ENCODE measurements at regions not wholly inside any gene's neighbourhood (a gene's known extent, or its start where the extent isn't known, plus 50 kb on each side); places are given as distances from the start of the nearest gene placed in this dataset.

DNA sequence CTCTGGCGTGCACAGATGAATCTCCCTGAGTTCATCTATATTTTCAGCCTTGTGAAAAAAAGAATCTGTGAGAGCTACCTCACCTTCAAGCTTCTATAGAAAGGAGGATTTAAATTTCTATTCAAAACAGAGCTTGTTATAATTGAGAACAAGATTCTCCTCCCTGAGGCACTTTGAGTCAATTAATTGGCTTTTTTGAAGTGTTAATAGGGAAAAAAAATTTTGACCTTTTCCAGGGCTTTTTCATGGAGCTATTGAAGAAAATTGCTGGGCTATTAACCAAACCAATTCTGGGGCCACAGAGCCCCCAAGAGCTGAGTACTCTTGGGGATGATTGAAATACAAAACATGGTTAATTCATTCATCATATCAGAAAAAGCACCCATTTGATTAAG lies 225.1 kb downstream of the CMPK2 start:
- no peak for ATAC-seq
- H3K27ac ChIP-seq (ENCODE audit: low read depth, low read length) = no peak overlapping the region
- CTCF ChIA-PET = no interaction called here
- BruUV-seq (replicated peaks) = no TSS peak
- no peaks in the 10 kb centered on the region for H3K27me3 ChIP-seq (ENCODE audit: insufficient read depth, low read length)
- no peak overlapping the region for H2AFZ ChIP-seq (ENCODE audit: low read depth, low read length, poor library complexity, severe bottlenecking)
- no peak overlapping the region for H3K4me2 ChIP-seq (ENCODE audit: low read length)
- intact Hi-C loops (cut with micrococcal nuclease) = no loop called here
- H3K4me3 ChIP-seq (replicated peaks in 1 of 2; ENCODE audit: low read depth in 1 of 2, low read length in 2 of 2) = no peak overlapping the region
- H3K4me1 ChIP-seq (ENCODE audit: control insufficient read depth in 1 of 2, insufficient read depth in 2 of 2, low read length in 2 of 2) = no peaks in the 10 kb centered on the region
- no peaks in the 10 kb centered on the region for H4K20me1 ChIP-seq (ENCODE audit: insufficient read depth)
- H3K9me3 ChIP-seq (ENCODE audit: control insufficient read depth in 1 of 2, insufficient read depth in 1 of 2, low read depth in 1 of 2, low read length in 2 of 2) = peaks cover 0 to 9% of the 10 kb centered on the region in 2 experiments; a peak in 1 of 4 replicates
- no peaks in the 10 kb centered on the region for H3K79me2 ChIP-seq (ENCODE audit: insufficient read depth, low read length)
- RAD21 ChIA-PET (ENCODE audit: low non-redundant PET in 1 of 2, low total read pairs in 2 of 2, uncharacterized antibody in 2 of 2, unreplicated experiment in 2 of 2) = no interaction called here
- TF ChIP-seq ELF1 (IDR thresholded peaks at IDR 0.05; ENCODE audit: borderline replicate concordance, low read depth) = no peak
- TF ChIP-seq YY1 (IDR thresholded peaks at IDR 0.05; ENCODE audit: extremely low read depth, insufficient replicate concordance, low read depth, low read length) = no peak
- no peak for TF ChIP-seq ZFX (IDR thresholded peaks at IDR 0.05)
- TF ChIP-seq, protein P1, sequence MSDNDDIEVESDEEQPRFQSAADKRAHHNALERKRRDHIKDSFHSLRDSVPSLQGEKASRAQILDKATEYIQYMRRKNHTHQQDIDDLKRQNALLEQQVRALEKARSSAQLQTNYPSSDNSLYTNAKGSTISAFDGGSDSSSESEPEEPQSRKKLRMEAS (IDR thresholded peaks at IDR 0.05) = no peak
- TF ChIP-seq SRF (IDR thresholded peaks at IDR 0.05; ENCODE audit: low read depth) = no peak
- TF ChIP-seq CBX3 (IDR thresholded peaks at IDR 0.05; ENCODE audit: low read depth) = no peak
- TF ChIP-seq POLR2AphosphoS5 (IDR thresholded peaks at IDR 0.05; ENCODE audit: low read depth, low read length) = no peak
- no peak for TF ChIP-seq RAD21 (IDR thresholded peaks at IDR 0.05; ENCODE audit: low read depth)
- no peak for TF ChIP-seq SP1 (IDR thresholded peaks at IDR 0.05; ENCODE audit: low read depth)
- TF ChIP-seq, protein P2, sequence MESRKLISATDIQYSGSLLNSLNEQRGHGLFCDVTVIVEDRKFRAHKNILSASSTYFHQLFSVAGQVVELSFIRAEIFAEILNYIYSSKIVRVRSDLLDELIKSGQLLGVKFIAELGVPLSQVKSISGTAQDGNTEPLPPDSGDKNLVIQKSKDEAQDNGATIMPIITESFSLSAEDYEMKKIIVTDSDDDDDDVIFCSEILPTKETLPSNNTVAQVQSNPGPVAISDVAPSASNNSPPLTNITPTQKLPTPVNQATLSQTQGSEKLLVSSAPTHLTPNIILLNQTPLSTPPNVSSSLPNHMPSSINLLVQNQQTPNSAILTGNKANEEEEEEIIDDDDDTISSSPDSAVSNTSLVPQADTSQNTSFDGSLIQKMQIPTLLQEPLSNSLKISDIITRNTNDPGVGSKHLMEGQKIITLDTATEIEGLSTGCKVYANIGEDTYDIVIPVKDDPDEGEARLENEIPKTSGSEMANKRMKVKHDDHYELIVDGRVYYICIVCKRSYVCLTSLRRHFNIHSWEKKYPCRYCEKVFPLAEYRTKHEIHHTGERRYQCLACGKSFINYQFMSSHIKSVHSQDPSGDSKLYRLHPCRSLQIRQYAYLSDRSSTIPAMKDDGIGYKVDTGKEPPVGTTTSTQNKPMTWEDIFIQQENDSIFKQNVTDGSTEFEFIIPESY (IDR thresholded peaks at IDR 0.05; ENCODE audit: extremely low read depth, insufficient replicate concordance, low read length) = no peak
- no peak for TF ChIP-seq EGR1 (IDR thresholded peaks at IDR 0.05; ENCODE audit: low read depth)
- no peak for TF ChIP-seq ZNF274 (IDR thresholded peaks at IDR 0.05; ENCODE audit: low read depth, low read length)
- TF ChIP-seq CEBPB (IDR thresholded peaks at IDR 0.05; ENCODE audit: low read depth) = no peak
- POLR2A ChIA-PET = no interaction called here
- no peak overlapping the region for H3K9ac ChIP-seq (ENCODE audit: low read length)
- H3K36me3 ChIP-seq (ENCODE audit: control insufficient read depth in 1 of 2, insufficient read depth in 2 of 2, low read length in 2 of 2) = no peaks in the 10 kb centered on the region
- H3K9me2 ChIP-seq (ENCODE audit: insufficient read depth) = no peaks in the 10 kb centered on the region
- DNase-seq (ENCODE audit: low read depth, low spot score) = no peak

Measured in HCT116 (cell line).